Testis (tissue), 2 donors: ENCODE measurements at regions not wholly inside any gene's neighbourhood (a gene's known extent, or its start where the extent isn't known, plus 50 kb on each side); places are given as distances from the start of the nearest gene placed in this dataset.

Source experiments
- CTCF ChIP-seq, 3 experiments: fragments of 450-650 bp in 2 of 3; fragments of 200-600 bp in 1 of 3; sonication (generic) in 1 of 3; IDR thresholded peaks; one replicate each; pipeline ENCODE4 v1.5.1; 2016 to 2019; ENCODE audit warnings: antibody characterized with exemption in 3 of 3, mild to moderate bottlenecking in 2 of 3, moderate library complexity in 1 of 3
- POLR2A ChIP-seq: fragments of 450-650 bp; IDR thresholded peaks from one replicate; pipeline ENCODE4 v1.6.1; 2017; ENCODE audit warnings: antibody characterized with exemption, mild to moderate bottlenecking, moderate library complexity

- no peak for TF ChIP-seq CTCF (IDR thresholded peaks at IDR 0.05)
- TF ChIP-seq POLR2A, result no peak
These were observed 303.9 kb downstream of the SDHAF3 start for GRCh38 chr7:97421307-97421930.
